GM23248 (cell line): ENCODE measurements at regions not wholly inside any gene's neighbourhood (a gene's known extent, or its start where the extent isn't known, plus 50 kb on each side); places are given as distances from the start of the nearest gene placed in this dataset.
"Not testable (repeated sequence)": the region's sequence is repeated elsewhere in the genome, so short reads cannot be mapped to it uniquely, and the experiment has no call there.

Experiments used
- EZH2 ChIP-seq: fragments of 200-600 bp; sonication (generic); IDR thresholded peaks from 2 replicates; pipeline ENCODE4 v1.6.1; 2018; ENCODE audit warnings: antibody characterized with exemption, mild to moderate bottlenecking; ENCODE audit not compliant: insufficient read depth, poor library complexity, severe bottlenecking
- EZH2phosphoT487 ChIP-seq: fragments of 200-600 bp; sonication (generic); IDR thresholded peaks from 2 replicates; pipeline ENCODE4 v1.6.1; 2018; ENCODE audit warnings: antibody characterized with exemption, moderate library complexity, mild to moderate bottlenecking, low read depth; ENCODE audit not compliant: insufficient read depth

DNA sequence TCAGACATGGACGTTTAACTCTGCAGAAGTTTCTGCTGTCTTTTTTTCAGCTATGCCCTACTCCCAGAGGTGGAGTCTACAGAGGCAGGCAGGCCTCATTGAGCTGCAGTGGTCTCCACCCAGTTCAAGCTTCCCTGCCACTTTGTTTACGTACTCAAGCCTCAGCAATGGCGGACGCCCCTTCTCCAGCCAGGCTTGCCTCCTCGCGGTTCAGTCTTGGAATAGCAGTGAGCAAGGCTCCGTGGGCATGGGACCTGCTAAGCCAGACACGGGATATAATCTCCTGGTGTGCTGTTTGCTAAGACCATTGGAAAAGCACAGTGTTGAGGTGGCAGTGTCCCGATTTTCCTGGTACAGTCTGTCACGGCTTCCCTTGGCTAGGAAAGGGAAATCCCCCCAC lies 496.2 kb upstream of the UBE2E2 start:
- TF ChIP-seq EZH2, EZH2phosphoT487: not testable (repeated sequence)
